NCI-H526 (cell line): ENCODE measurements at regions not wholly inside any gene's neighbourhood (a gene's known extent, or its start where the extent isn't known, plus 50 kb on each side); places are given as distances from the start of the nearest gene placed in this dataset.

Experiments used
- DNase-seq, 2 experiments: peaks; one replicate each; lab custom pipeline; 2025; lab: John Stamatoyannopoulos, UW

- DNase-seq, result no peak
Observed at GRCh38 chr18:38019292-38019691, 453.7 kb upstream of the CELF4 start.

- no peak for DNase-seq
Observed at GRCh38 chr18:38010971-38011857, 445.6 kb upstream of the CELF4 start.

GRCh38 chr18:38010037-38010436, 444.4 kb upstream of the CELF4 start:
- DNase-seq, result no peak

GRCh38 chr18:38009320-38009719, 443.7 kb upstream of the CELF4 start:
- DNase-seq, result no peak

- no peak for DNase-seq
Observed at GRCh38 chr18:38007676-38008330, 442.2 kb upstream of the CELF4 start.

- no peak for DNase-seq
Observed at GRCh38 chr18:38007026-38007425, 441.4 kb upstream of the CELF4 start.

- DNase-seq, result no peak
Observed at GRCh38 chr18:38006541-38006940, 440.9 kb upstream of the CELF4 start.

- DNase-seq, result no peak
Observed at GRCh38 chr18:37997695-37998094, 432.1 kb upstream of the CELF4 start.

GRCh38 chr18:37987901-37988300, 422.3 kb upstream of the CELF4 start:
- DNase-seq, result no peak

- DNase-seq, result no peak
Observed at GRCh38 chr18:37986665-37987064, 421.1 kb upstream of the CELF4 start.

- DNase-seq, result no peak
Observed at GRCh38 chr18:37985126-37985525, 419.5 kb upstream of the CELF4 start.

- no peak for DNase-seq
Observed at GRCh38 chr18:37980556-37980955, 415.0 kb upstream of the CELF4 start.

- DNase-seq, result no peak
Observed at GRCh38 chr18:37975446-37975845, 409.8 kb upstream of the CELF4 start.

- no peak for DNase-seq
Observed at GRCh38 chr18:37967261-37967660, 401.7 kb upstream of the CELF4 start.

GRCh38 chr18:37965572-37965970, 400.0 kb upstream of the CELF4 start:
- no peak for DNase-seq

GRCh38 chr18:37964885-37965571, 399.4 kb upstream of the CELF4 start:
- no peak for DNase-seq

- DNase-seq, result no peak
Observed at GRCh38 chr18:37963837-37964236, 398.2 kb upstream of the CELF4 start.

GRCh38 chr18:37962316-37962966, 396.8 kb upstream of the CELF4 start:
- DNase-seq, result no peak

- no peak for DNase-seq
Observed at GRCh38 chr18:37958499-37958898, 392.9 kb upstream of the CELF4 start.

- no peak for DNase-seq
Observed at GRCh38 chr18:37956902-37957301, 391.3 kb upstream of the CELF4 start.

GRCh38 chr18:37956020-37956419, 390.4 kb upstream of the CELF4 start:
- no peak for DNase-seq

GRCh38 chr18:37955201-37955600, 389.6 kb upstream of the CELF4 start:
- DNase-seq, result no peak
